Activated CD4-positive, alpha-beta T cell treated with anti-CD3 and anti-CD28 coated beads, Interleukin-2, amount 10 ng/mL, durations not matched to agents 7 days and 5 days (primary cell): ENCODE measurements at regions not wholly inside any gene's neighbourhood (a gene's known extent, or its start where the extent isn't known, plus 50 kb on each side); places are given as distances from the start of the nearest gene placed in this dataset.
"Not testable (repeated sequence)": the region's sequence is repeated elsewhere in the genome, so short reads cannot be mapped to it uniquely, and the experiment has no call there.

Experiments used
- CTCF ChIA-PET: fragments of 350-600 bp; sonication (Branson Sonifier 250); formaldehyde crosslinking; loops from one replicate; lab custom pipeline; 2021; ENCODE audit warnings: antibody characterized with exemption; lab: Charles Lee
- POLR2A ChIA-PET: fragments of 350-600 bp; sonication (Branson Sonifier 250); formaldehyde crosslinking; loops from one replicate; lab custom pipeline; 2021; ENCODE audit warnings: antibody characterized with exemption; lab: Charles Lee
- DNase-seq: peaks from one replicate; pipeline ENCODE4 v3.0.0-alpha.2; 2020
- H3K27ac Mint-ChIP-seq: one replicate; pipeline ENCODE4 v1.8.0; 2021; ENCODE audit warnings: mild to moderate bottlenecking, moderate library complexity, mixed read lengths
- H3K27me3 Mint-ChIP-seq: one replicate; pipeline ENCODE4 v1.8.0; 2021; ENCODE audit warnings: mixed read lengths
- H3K36me3 Mint-ChIP-seq: one replicate; pipeline ENCODE4 v1.8.0; 2021; ENCODE audit warnings: low read depth, mixed read lengths
- H3K4me1 Mint-ChIP-seq: one replicate; pipeline ENCODE4 v1.8.0; 2021; ENCODE audit warnings: mixed read lengths
- H3K4me3 Mint-ChIP-seq: one replicate; pipeline ENCODE4 v1.8.0; 2021; ENCODE audit warnings: mild to moderate bottlenecking, moderate library complexity, mixed read lengths
- H3K9me3 Mint-ChIP-seq: one replicate; pipeline ENCODE4 v1.8.0; 2021; ENCODE audit warnings: mixed read lengths

GRCh38 chr1:118828038-118828437, 160.1 kb downstream of the TBX15 start:
- POLR2A ChIA-PET: no interaction called here
- no peaks in the 10 kb centered on the region for H3K27me3 Mint-ChIP-seq

GRCh38 chr1:118827636-118828035, 160.5 kb downstream of the TBX15 start:
- POLR2A ChIA-PET: no interaction called here
- no peaks in the 10 kb centered on the region for H3K36me3 Mint-ChIP-seq
- DNase-seq: no peak
- CTCF ChIA-PET: no interaction called here
- H3K4me3 Mint-ChIP-seq: no peak overlapping the region
- H3K27me3 Mint-ChIP-seq: no peaks in the 10 kb centered on the region
- no peak overlapping the region for H3K27ac Mint-ChIP-seq
- no peaks in the 10 kb centered on the region for H3K4me1 Mint-ChIP-seq
- peaks cover 13% of the 10 kb centered on the region for H3K9me3 Mint-ChIP-seq

More at GRCh38 chr1:118828038-118828437, 160.1 kb downstream of the TBX15 start:
- no peak for DNase-seq
- Mint-ChIP-seq H3K36me3 (no peaks in the 10 kb centered on the region), H3K4me3 (no peak overlapping the region), H3K4me1 (no peaks in the 10 kb centered on the region), H3K27ac (no peak overlapping the region), H3K9me3 (peaks cover 13% of the 10 kb centered on the region)
- CTCF ChIA-PET: no interaction called here

- H3K36me3 Mint-ChIP-seq: no peaks in the 10 kb centered on the region
- H3K4me1 Mint-ChIP-seq: no peaks in the 10 kb centered on the region
- no peaks in the 10 kb centered on the region for H3K27me3 Mint-ChIP-seq
- CTCF ChIA-PET: no interaction called here
- no peak overlapping the region for H3K27ac Mint-ChIP-seq
- peaks cover 13% of the 10 kb centered on the region for H3K9me3 Mint-ChIP-seq
- H3K4me3 Mint-ChIP-seq: no peak overlapping the region
- DNase-seq: no peak
- POLR2A ChIA-PET: no interaction called here
Observed at GRCh38 chr1:118827207-118827606, 160.9 kb downstream of the TBX15 start.

GRCh38 chr1:118826669-118827068, 161.5 kb downstream of the TBX15 start:
- POLR2A ChIA-PET: no interaction called here
- Mint-ChIP-seq H3K27ac (no peak overlapping the region), H3K9me3 (peaks cover 13% of the 10 kb centered on the region), H3K27me3 (no peaks in the 10 kb centered on the region), H3K36me3 (no peaks in the 10 kb centered on the region), H3K4me3 (no peak overlapping the region), H3K4me1 (no peaks in the 10 kb centered on the region)
- CTCF ChIA-PET: no interaction called here
- DNase-seq: no peak

GRCh38 chr1:118825619-118826018, 162.5 kb downstream of the TBX15 start:
- H3K9me3 Mint-ChIP-seq: peaks cover 5% of the 10 kb centered on the region
- no peaks in the 10 kb centered on the region for H3K27me3 Mint-ChIP-seq
- H3K36me3 Mint-ChIP-seq: no peaks in the 10 kb centered on the region
- DNase-seq: no peak
- no peaks in the 10 kb centered on the region for H3K4me1 Mint-ChIP-seq
- POLR2A ChIA-PET: no interaction called here
- H3K4me3 Mint-ChIP-seq: no peak overlapping the region
- no peak overlapping the region for H3K27ac Mint-ChIP-seq
- CTCF ChIA-PET: no interaction called here

GRCh38 chr1:118821801-118822200, 166.3 kb downstream of the TBX15 start:
- no peaks in the 10 kb centered on the region for H3K27me3 Mint-ChIP-seq
- DNase-seq: no peak
- H3K4me3 Mint-ChIP-seq: no peak overlapping the region
- H3K9me3 Mint-ChIP-seq: peaks cover 6% of the 10 kb centered on the region
- no peak overlapping the region for H3K27ac Mint-ChIP-seq
- H3K36me3 Mint-ChIP-seq: no peaks in the 10 kb centered on the region
- CTCF ChIA-PET: no interaction called here
- POLR2A ChIA-PET: no interaction called here
- H3K4me1 Mint-ChIP-seq: no peaks in the 10 kb centered on the region

GRCh38 chr1:118820864-118821263, 167.3 kb downstream of the TBX15 start:
- H3K4me3 Mint-ChIP-seq: no peak overlapping the region
- ChIA-PET POLR2A (no interaction called here), CTCF (no interaction called here)
- no peak overlapping the region for H3K27ac Mint-ChIP-seq
- H3K4me1 Mint-ChIP-seq: no peaks in the 10 kb centered on the region
- no peaks in the 10 kb centered on the region for H3K27me3 Mint-ChIP-seq
- no peak for DNase-seq
- H3K9me3 Mint-ChIP-seq: peaks cover 6% of the 10 kb centered on the region
- H3K36me3 Mint-ChIP-seq: no peaks in the 10 kb centered on the region

GRCh38 chr1:118815909-118816308, 172.2 kb downstream of the TBX15 start:
- no peak overlapping the region for H3K4me3 Mint-ChIP-seq
- POLR2A ChIA-PET: no interaction called here
- CTCF ChIA-PET: no interaction called here
- H3K9me3 Mint-ChIP-seq: peaks cover 5% of the 10 kb centered on the region
- H3K27me3 Mint-ChIP-seq: no peaks in the 10 kb centered on the region
- H3K36me3 Mint-ChIP-seq: no peaks in the 10 kb centered on the region
- DNase-seq: no peak
- H3K27ac Mint-ChIP-seq: no peak overlapping the region
- H3K4me1 Mint-ChIP-seq: no peaks in the 10 kb centered on the region

GRCh38 chr1:118812555-118812954, 175.6 kb downstream of the TBX15 start:
- Mint-ChIP-seq H3K27ac (no peak overlapping the region), H3K4me1 (no peaks in the 10 kb centered on the region), H3K9me3 (peaks cover 3% of the 10 kb centered on the region), H3K36me3 (no peaks in the 10 kb centered on the region), H3K4me3 (no peak overlapping the region), H3K27me3 (no peaks in the 10 kb centered on the region)
- DNase-seq: no peak
- CTCF ChIA-PET: no interaction called here
- POLR2A ChIA-PET: no interaction called here

- H3K4me1 Mint-ChIP-seq: no peaks in the 10 kb centered on the region
- DNase-seq: no peak
- H3K9me3 Mint-ChIP-seq: peaks cover 5% of the 10 kb centered on the region
- H3K4me3 Mint-ChIP-seq: no peak overlapping the region
- H3K27me3 Mint-ChIP-seq: no peaks in the 10 kb centered on the region
- H3K36me3 Mint-ChIP-seq: no peaks in the 10 kb centered on the region
- CTCF ChIA-PET: no interaction called here
- POLR2A ChIA-PET: no interaction called here
- no peak overlapping the region for H3K27ac Mint-ChIP-seq
Observed at GRCh38 chr1:118811156-118811555, 177.0 kb downstream of the TBX15 start.

GRCh38 chr1:118809586-118809985, 178.6 kb downstream of the TBX15 start:
- no peak for DNase-seq
- ChIA-PET CTCF (no interaction called here), POLR2A (no interaction called here)
- Mint-ChIP-seq H3K36me3 (no peaks in the 10 kb centered on the region), H3K4me3 (no peak overlapping the region), H3K4me1 (no peaks in the 10 kb centered on the region), H3K27ac (no peak overlapping the region), H3K27me3 (no peaks in the 10 kb centered on the region), H3K9me3 (peaks cover 2% of the 10 kb centered on the region)

GRCh38 chr1:118803128-118803527, 185.0 kb downstream of the TBX15 start:
- DNase-seq, POLR2A ChIA-PET, H3K4me3 Mint-ChIP-seq, H3K9me3 Mint-ChIP-seq, H3K36me3 Mint-ChIP-seq, CTCF ChIA-PET, H3K27me3 Mint-ChIP-seq, H3K27ac Mint-ChIP-seq, H3K4me1 Mint-ChIP-seq: not testable (repeated sequence)

- H3K4me3 Mint-ChIP-seq: no peak overlapping the region
- H3K36me3 Mint-ChIP-seq: no peaks in the 10 kb centered on the region
- ChIA-PET POLR2A (no interaction called here), CTCF (no interaction called here)
- H3K9me3 Mint-ChIP-seq: peaks cover 3% of the 10 kb centered on the region
- no peak overlapping the region for H3K27ac Mint-ChIP-seq
- H3K27me3 Mint-ChIP-seq: no peaks in the 10 kb centered on the region
- no peaks in the 10 kb centered on the region for H3K4me1 Mint-ChIP-seq
- DNase-seq: no peak
Observed at GRCh38 chr1:118791094-118791691, 196.9 kb downstream of the TBX15 start.

GRCh38 chr1:118788463-118788862, 199.7 kb downstream of the TBX15 start:
- Mint-ChIP-seq H3K9me3 (peaks cover 7% of the 10 kb centered on the region), H3K27ac (no peak overlapping the region), H3K4me1 (no peaks in the 10 kb centered on the region), H3K27me3 (no peaks in the 10 kb centered on the region), H3K36me3 (no peaks in the 10 kb centered on the region), H3K4me3 (no peak overlapping the region)
- no peak for DNase-seq
- ChIA-PET CTCF (no interaction called here), POLR2A (no interaction called here)
